Glomerular endothelial cell (primary cell): ENCODE measurements at regions not wholly inside any gene's neighbourhood (a gene's known extent, or its start where the extent isn't known, plus 50 kb on each side); places are given as distances from the start of the nearest gene placed in this dataset.

Experiments
- DNase-seq: peaks from one replicate; pipeline ENCODE4 v3.0.0-alpha.2; 2011; ENCODE audit warnings: low read depth, low spot score; ENCODE audit errors: extremely low read depth

- DNase-seq, result no peak
These were observed 86.0 kb upstream of the SALL4 start for GRCh38 chr20:51888291-51888690.

GRCh38 chr20:51886891-51887608 is 84.7 kb upstream of the SALL4 start:
- DNase-seq, result no peak

- no peak for DNase-seq
These were observed 84.0 kb upstream of the SALL4 start for GRCh38 chr20:51886341-51886740.

- DNase-seq, result no peak
These were observed 82.2 kb upstream of the SALL4 start for GRCh38 chr20:51884561-51884960.

- no peak for DNase-seq
These were observed 77.9 kb upstream of the SALL4 start for GRCh38 chr20:51880188-51880587.

- DNase-seq, result no peak
These were observed 74.1 kb upstream of the SALL4 start for GRCh38 chr20:51876313-51876940.

GRCh38 chr20:51873652-51874051 is 71.3 kb upstream of the SALL4 start:
- no peak for DNase-seq

- DNase-seq, result no peak
These were observed 69.6 kb upstream of the SALL4 start for GRCh38 chr20:51871943-51872342.

GRCh38 chr20:51869002-51869401 is 66.7 kb upstream of the SALL4 start:
- DNase-seq, result no peak

- no peak for DNase-seq
These were observed 64.9 kb upstream of the SALL4 start for GRCh38 chr20:51867251-51867650.

- DNase-seq, result no peak
These were observed 62.6 kb upstream of the SALL4 start for GRCh38 chr20:51864967-51865366.

- no peak for DNase-seq
These were observed 60.5 kb upstream of the SALL4 start for GRCh38 chr20:51862796-51863195.

GRCh38 chr20:51861726-51862466 is 59.6 kb upstream of the SALL4 start:
- no peak for DNase-seq

- DNase-seq, result no peak
These were observed 58.0 kb upstream of the SALL4 start for GRCh38 chr20:51860111-51860882.

- DNase-seq, result no peak
These were observed 54.1 kb upstream of the SALL4 start for GRCh38 chr20:51856432-51856831.

GRCh38 chr20:51854921-51855320 is 52.6 kb upstream of the SALL4 start:
- DNase-seq, result no peak
